B cell (primary cell): ENCODE measurements at regions not wholly inside any gene's neighbourhood (a gene's known extent, or its start where the extent isn't known, plus 50 kb on each side); places are given as distances from the start of the nearest gene placed in this dataset.

Source experiments
- ATAC-seq: fragments of 200-7000 bp; cut with Tn5 transposase; one replicate; pipeline ENCODE4 v1.10.0; 2021; ENCODE audit warnings: low read depth, mild to moderate bottlenecking, moderate number of reproducible peaks, moderate library complexity
- CTCF ChIA-PET: fragments of 350-600 bp; sonication (Branson Sonifier 250); formaldehyde crosslinking; loops from one replicate; lab custom pipeline; 2021; ENCODE audit warnings: antibody characterized with exemption, inconsistent platforms; lab: Charles Lee
- POLR2A ChIA-PET: fragments of 350-600 bp; sonication (Branson Sonifier 250); formaldehyde crosslinking; loops from one replicate; lab custom pipeline; 2021; ENCODE audit warnings: antibody characterized with exemption; lab: Charles Lee
- DNase-seq: peaks from one replicate; pipeline ENCODE4 v3.0.0; 2013
- H2AFZ ChIP-seq: 2 replicates; pipeline ENCODE4 v1.6.1; 2012; ENCODE audit warnings: mild to moderate bottlenecking, low read depth, low read length; ENCODE audit not compliant: insufficient read depth, poor library complexity, severe bottlenecking
- H3K27ac ChIP-seq, 2 donors: 1 replicate in 1 of 2; 2 replicates in 1 of 2; pipeline ENCODE4 v1.5.1; 2012 to 2013; ENCODE audit warnings: low read length in 2 of 2, mild to moderate bottlenecking in 2 of 2, moderate library complexity in 1 of 2
- H3K27me3 ChIP-seq, 4 experiments: fragments of 200-600 bp in 1 of 4; sonication (generic) in 1 of 4; replicated peaks in 1 of 4; 1 replicate in 2 of 4; 2 replicates in 2 of 4; pipeline versions ENCODE4 v1.6.1 to v1.7.0; 2013 to 2016; ENCODE audit warnings: low read length in 3 of 4, mild to moderate bottlenecking in 2 of 4, mixed read lengths in 1 of 4, moderate library complexity in 1 of 4; ENCODE audit not compliant: insufficient read depth in 4 of 4, control insufficient read depth in 3 of 4; ENCODE audit errors: control extremely low read depth in 1 of 4
- H3K36me3 ChIP-seq, 2 experiments: replicated peaks in 1 of 2; 1 replicate in 1 of 2; 2 replicates in 1 of 2; pipeline versions ENCODE4 v1.6.1 to v1.7.1; 2013; ENCODE audit warnings: low read length in 1 of 2; ENCODE audit not compliant: insufficient read depth in 2 of 2, control insufficient read depth in 1 of 2; ENCODE audit errors: control extremely low read depth in 1 of 2, extremely low read depth in 1 of 2
- H3K4me1 ChIP-seq, 2 donors: fragments of 200-600 bp in 1 of 2; sonication (generic) in 1 of 2; 1 replicate in 1 of 2; 2 replicates in 1 of 2; pipeline versions ENCODE4 v1.5.1 to v1.6.1; 2013 to 2017; ENCODE audit warnings: low read length in 2 of 2; ENCODE audit not compliant: control insufficient read depth in 2 of 2, insufficient read depth in 2 of 2
- H3K4me2 ChIP-seq: replicated peaks from 2 replicates; pipeline ENCODE3; 2012; ENCODE audit warnings: mild to moderate bottlenecking, low read depth, low read length; ENCODE audit not compliant: poor library complexity, severe bottlenecking
- H3K4me3 ChIP-seq, 5 experiments: fragments of 200-600 bp in 1 of 5; sonication (generic) in 1 of 5; 1 replicate in 3 of 5; 2 replicates in 2 of 5; pipeline versions ENCODE4 v1.5.1 to v1.7.0; 2011 to 2016; ENCODE audit warnings: low read length in 4 of 5, mild to moderate bottlenecking in 4 of 5, low read depth in 2 of 5, control low read depth in 1 of 5, moderate library complexity in 1 of 5; ENCODE audit not compliant: insufficient read depth in 1 of 5; ENCODE audit errors: control extremely low read depth in 1 of 5, extremely low read depth in 1 of 5
- H3K79me2 ChIP-seq: fragments of 200-600 bp; sonication (generic); one replicate; pipeline ENCODE4 v1.6.0; 2016; ENCODE audit warnings: low read length; ENCODE audit not compliant: control insufficient read depth, insufficient read depth
- H3K9ac ChIP-seq: fragments of 200-600 bp; sonication (generic); 2 replicates; pipeline ENCODE4 v1.6.1; 2017; ENCODE audit warnings: mild to moderate bottlenecking, low read length, moderate library complexity
- H3K9me3 ChIP-seq, 3 donors: one replicate each; pipeline versions ENCODE4 v1.6.1 to v1.7.1; 2013; ENCODE audit warnings: low read length in 2 of 3; ENCODE audit not compliant: control insufficient read depth in 2 of 3, insufficient read depth in 1 of 3; ENCODE audit errors: control extremely low read depth in 1 of 3
- H4K20me1 ChIP-seq: 2 replicates; pipeline ENCODE4 v1.6.0; 2012; ENCODE audit warnings: mild to moderate bottlenecking, low read length; ENCODE audit not compliant: insufficient read depth, control insufficient read depth, poor library complexity, severe bottlenecking
- H3K27ac Mint-ChIP-seq: one replicate; pipeline ENCODE4 v1.8.0; 2021; ENCODE audit warnings: mixed read lengths
- H3K27me3 Mint-ChIP-seq: one replicate; pipeline ENCODE4 v1.8.0; 2021; ENCODE audit warnings: mixed read lengths
- H3K4me1 Mint-ChIP-seq: one replicate; pipeline ENCODE4 v1.8.0; 2021; ENCODE audit warnings: mixed read lengths
- H3K4me3 Mint-ChIP-seq: one replicate; pipeline ENCODE4 v1.8.0; 2021; ENCODE audit warnings: mixed read lengths
- H3K9me3 Mint-ChIP-seq: one replicate; pipeline ENCODE4 v1.8.0; 2022; ENCODE audit warnings: mixed read lengths; ENCODE audit not compliant: insufficient read depth
- CTCF ChIP-seq: fragments of 200-600 bp; IDR thresholded peaks from one replicate; pipeline ENCODE4 v1.8.0; 2022; ENCODE audit warnings: antibody characterized with exemption, mild to moderate bottlenecking
- EZH2 ChIP-seq: IDR thresholded peaks from 2 replicates; pipeline ENCODE4 v1.6.1; 2012; ENCODE audit warnings: borderline replicate concordance, low read depth, mild to moderate bottlenecking, moderate library complexity, low read length; ENCODE audit not compliant: insufficient read depth, poor library complexity, severe bottlenecking
- WGBS: methylation state at CpG from one replicate; pipeline ENCODE4 v1.1.5; 2013; ENCODE audit warnings: missing lambda C conversion rate; ENCODE audit not compliant: insufficient coverage; 5-methylcytosine and 5-hydroxymethylcytosine counted together
- intact Hi-C: fragments of 100-400 bp; cut with micrococcal nuclease; formaldehyde crosslinking; loops from one replicate; pipeline ENCODE4 v1.10.0; 2022

DNA sequence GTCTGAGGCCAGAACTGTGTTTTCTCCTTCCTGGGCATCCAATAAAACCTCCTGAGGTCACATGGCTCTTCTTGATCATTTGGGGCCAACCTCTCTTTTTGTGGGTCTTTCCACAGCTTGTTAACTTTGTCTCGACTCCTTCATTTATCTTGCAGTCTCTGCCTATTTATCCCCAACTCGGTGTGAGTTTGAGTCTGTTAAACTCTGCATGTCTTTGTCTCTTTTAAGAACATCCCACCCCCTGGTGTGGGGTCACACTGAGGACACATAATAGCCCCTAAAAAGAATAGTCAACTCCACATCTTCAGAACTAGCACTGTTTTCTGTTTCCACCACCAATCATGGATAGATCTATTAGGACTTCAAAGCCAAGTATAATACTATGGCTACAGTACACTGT lies 187.2 kb downstream of the TLE3 start:
- Histone ChIP-seq H3K27me3 (peaks cover 0 to 6% (median 2%) of the 10 kb centered on the region in 4 experiments), H3K27ac (no peak overlapping the region), H3K4me1 (peaks cover 9 to 12% of the 10 kb centered on the region in 2 donors), H3K36me3 (no peaks in the 10 kb centered on the region), H3K4me3 (no peak overlapping the region), H3K79me2 (no peaks in the 10 kb centered on the region), H3K4me2 (no peak overlapping the region), H3K9ac (no peak overlapping the region), H4K20me1 (no peaks in the 10 kb centered on the region), H3K9me3 (peaks cover 0 to 7% (median 0%) of the 10 kb centered on the region in 3 donors), H2AFZ (no peak overlapping the region)
- ChIA-PET POLR2A (no interaction called here), CTCF (no interaction called here)
- intact Hi-C loops, result no loop called here
- DNase-seq (no peak), ATAC-seq (no peak)
- peaks cover 16% of the 10 kb centered on the region for H3K4me1 Mint-ChIP-seq
- 100% methylated on average over 2 of the region's 2 CpGs for WGBS
- no peaks in the 10 kb centered on the region for H3K9me3 Mint-ChIP-seq
- TF ChIP-seq CTCF, result no peak
- peaks cover 8% of the 10 kb centered on the region for H3K27me3 Mint-ChIP-seq
- no peak overlapping the region for H3K27ac Mint-ChIP-seq
- H3K4me3 Mint-ChIP-seq, result no peak overlapping the region

DNA sequence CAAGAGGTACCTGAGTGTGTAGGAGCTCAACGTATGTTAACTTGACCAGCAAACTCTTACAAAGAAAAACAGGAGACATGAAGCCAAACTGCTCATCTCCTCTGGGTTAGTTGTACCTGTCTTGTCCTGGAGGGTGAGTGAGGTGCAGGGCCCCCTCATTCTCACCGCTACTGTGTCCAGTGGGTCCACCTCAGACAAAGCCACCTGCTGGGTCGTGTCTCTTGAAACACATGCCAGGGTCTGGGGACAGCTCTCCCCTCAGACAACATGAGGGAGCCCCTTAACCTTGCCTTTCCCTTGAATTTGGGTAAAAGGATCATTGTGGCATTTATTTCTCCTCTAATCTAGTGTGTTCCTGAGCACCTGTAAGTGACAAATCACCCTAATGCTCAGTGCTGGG lies 185.6 kb downstream of the TLE3 start:
- no peak overlapping the region for H3K27ac ChIP-seq
- H3K4me1 ChIP-seq, result peaks cover 9 to 12% of the 10 kb centered on the region in 2 donors
- no peak overlapping the region for H3K4me3 ChIP-seq
- intact Hi-C loops, result no loop called here
- DNase-seq (no peak), ATAC-seq (no peak)
- H3K4me3 Mint-ChIP-seq, result no peak overlapping the region
- H3K9ac ChIP-seq, result no peak overlapping the region
- no peak for TF ChIP-seq EZH2
- TF ChIP-seq CTCF, result no peak
- H3K9me3 Mint-ChIP-seq, result no peaks in the 10 kb centered on the region
- ChIA-PET CTCF (no interaction called here), POLR2A (no interaction called here)
- H3K36me3 ChIP-seq, result no peaks in the 10 kb centered on the region
- H3K9me3 ChIP-seq, result peaks cover 0 to 11% (median 0%) of the 10 kb centered on the region in 3 donors
- no peaks in the 10 kb centered on the region for H4K20me1 ChIP-seq
- H3K4me2 ChIP-seq, result no peak overlapping the region
- peaks cover 8% of the 10 kb centered on the region for H3K27me3 Mint-ChIP-seq
- H2AFZ ChIP-seq, result no peak overlapping the region
- H3K79me2 ChIP-seq, result no peaks in the 10 kb centered on the region
- WGBS, result no CpG with 5 or more reads among the region's 3 CpGs
- peaks cover 16% of the 10 kb centered on the region for H3K4me1 Mint-ChIP-seq
- peaks cover 0 to 8% (median 3%) of the 10 kb centered on the region in 4 experiments for H3K27me3 ChIP-seq
- H3K27ac Mint-ChIP-seq, result no peak overlapping the region
